ENCODE measurements at regions not wholly inside any gene's neighbourhood (a gene's known extent, or its start where the extent isn't known, plus 50 kb on each side); places are given as distances from the start of the nearest gene placed in this dataset.

- WGBS (ENCODE audit: low lambda C conversion rate) = 39% methylated on average over 2 of the region's 2 CpGs
- no peaks in the 10 kb centered on the region for H3F3A ChIP-seq (replicated peaks; ENCODE audit: insufficient read depth)
- no peak overlapping the region for H3K4me3 ChIP-seq (ENCODE audit: low read depth in 2 of 2, low read length in 1 of 2)
- H3K4me2 ChIP-seq = no peak overlapping the region
- H3K27me3 ChIP-seq (ENCODE audit: insufficient read depth) = peaks cover 14% of the 10 kb centered on the region; the same call in 1 of the 2 replicates
- TF ChIP-seq SIN3A (IDR thresholded peaks at IDR 0.05; ENCODE audit: borderline replicate concordance, low read depth, low read length) = no peak
- no peak for TF ChIP-seq RAD21 (IDR thresholded peaks at IDR 0.05; ENCODE audit: low read length)
- TF ChIP-seq NFIC (IDR thresholded peaks at IDR 0.05; ENCODE audit: borderline replicate concordance) = no peak
- no peak for TF ChIP-seq ZBTB33 (IDR thresholded peaks at IDR 0.05; ENCODE audit: borderline replicate concordance, low read depth)
- no peak overlapping the region for H3K27ac ChIP-seq (ENCODE audit: low read depth in 2 of 2, low read length in 1 of 2)
- ChIA-PET CTCF (no interaction called here), POLR2A (no interaction called here)
- no peaks in the 10 kb centered on the region for H4K20me1 ChIP-seq (ENCODE audit: insufficient read depth)
- H3K9me2 ChIP-seq = no peaks in the 10 kb centered on the region
- no peak for DNase-seq
- no peak overlapping the region for H2AFZ ChIP-seq (ENCODE audit: low read depth)
- H3K36me3 ChIP-seq (replicated peaks in 1 of 2; ENCODE audit: control insufficient read depth in 1 of 2, insufficient read depth in 2 of 2, low read length in 1 of 2) = no peaks in the 10 kb centered on the region
- H3K9me3 ChIP-seq = no peaks in the 10 kb centered on the region
- H3K9ac ChIP-seq = no peak overlapping the region
- no peaks in the 10 kb centered on the region for H3K79me2 ChIP-seq (ENCODE audit: insufficient read depth)
- no peaks in the 10 kb centered on the region for H3K4me1 ChIP-seq (ENCODE audit: control insufficient read depth in 1 of 2, insufficient read depth in 2 of 2, low read depth in 1 of 2, low read length in 1 of 2)
Observed at GRCh38 chr3:72361990-72362389, 486.3 kb downstream of the SHQ1 start.

GRCh38 chr3:72359743-72360142 is 488.5 kb downstream of the SHQ1 start:
- 0% methylated on average over 1 of the region's 1 CpG for WGBS (ENCODE audit: low lambda C conversion rate)
- no peak overlapping the region for H3K4me3 ChIP-seq (ENCODE audit: low read depth in 2 of 2, low read length in 1 of 2)
- H3K79me2 ChIP-seq (ENCODE audit: insufficient read depth) = no peaks in the 10 kb centered on the region
- no peaks in the 10 kb centered on the region for H3K36me3 ChIP-seq (replicated peaks in 1 of 2; ENCODE audit: control insufficient read depth in 1 of 2, insufficient read depth in 2 of 2, low read length in 1 of 2)
- H3F3A ChIP-seq (replicated peaks; ENCODE audit: insufficient read depth) = no peaks in the 10 kb centered on the region
- POLR2A ChIA-PET = no interaction called here
- peaks cover 12% of the 10 kb centered on the region; the same call in 1 of the 2 replicates for H3K27me3 ChIP-seq (ENCODE audit: insufficient read depth)
- CTCF ChIA-PET = no interaction called here
- no peaks in the 10 kb centered on the region for H3K9me3 ChIP-seq
- no peak for DNase-seq
- no peaks in the 10 kb centered on the region for H3K9me2 ChIP-seq
- no peak overlapping the region for H2AFZ ChIP-seq (ENCODE audit: low read depth)
- TF ChIP-seq EZH2phosphoT487 (IDR thresholded peaks at IDR 0.05; ENCODE audit: borderline replicate concordance, low read depth) (no peak), EP300 (IDR thresholded peaks at IDR 0.05; ENCODE audit: borderline replicate concordance in 1 of 2, low read depth in 1 of 2, low read length in 1 of 2) (no peak), USF1 (IDR thresholded peaks at IDR 0.05; ENCODE audit: borderline replicate concordance, low read depth) (no peak), CTCF (IDR thresholded peaks at IDR 0.05) (no peak), JUND (IDR thresholded peaks at IDR 0.05) (no peak), NRF1 (IDR thresholded peaks at IDR 0.05; ENCODE audit: low read depth, low read length) (no peak), POLR2AphosphoS5 (IDR thresholded peaks at IDR 0.05; ENCODE audit: low read depth, low read length) (no peak), FOXJ3 (CRISPR knock-in tag; IDR thresholded peaks at IDR 0.05) (no peak), MXI1 (IDR thresholded peaks at IDR 0.05; ENCODE audit: low read depth, low read length) (no peak), SMC3 (IDR thresholded peaks at IDR 0.05; ENCODE audit: low read depth, low read length) (no peak), CHD2 (IDR thresholded peaks at IDR 0.05; ENCODE audit: low read length, partially characterized antibody) (no peak), RCOR1 (IDR thresholded peaks at IDR 0.05; ENCODE audit: low read length) (no peak), TCF12 (IDR thresholded peaks at IDR 0.05) (no peak), YY1 (IDR thresholded peaks at IDR 0.05; ENCODE audit: low read depth) (no peak), REST (IDR thresholded peaks at IDR 0.05; ENCODE audit: low read depth, low read length) (no peak), NFIC (IDR thresholded peaks at IDR 0.05; ENCODE audit: borderline replicate concordance) (no peak), FOXM1 (IDR thresholded peaks at IDR 0.05; ENCODE audit: low read depth) (no peak)
- H4K20me1 ChIP-seq (ENCODE audit: insufficient read depth) = no peaks in the 10 kb centered on the region
- peaks cover 0 to under 1% of the 10 kb centered on the region in 2 experiments; a peak in 1 of 4 replicates for H3K4me1 ChIP-seq (ENCODE audit: control insufficient read depth in 1 of 2, insufficient read depth in 2 of 2, low read depth in 1 of 2, low read length in 1 of 2)
- no peak overlapping the region for H3K9ac ChIP-seq
- no peak overlapping the region for H3K4me2 ChIP-seq
- no peak overlapping the region for H3K27ac ChIP-seq (ENCODE audit: low read depth in 2 of 2, low read length in 1 of 2)
